ENCODE measurements at regions not wholly inside any gene's neighbourhood (a gene's known extent, or its start where the extent isn't known, plus 50 kb on each side); places are given as distances from the start of the nearest gene placed in this dataset.

DNA sequence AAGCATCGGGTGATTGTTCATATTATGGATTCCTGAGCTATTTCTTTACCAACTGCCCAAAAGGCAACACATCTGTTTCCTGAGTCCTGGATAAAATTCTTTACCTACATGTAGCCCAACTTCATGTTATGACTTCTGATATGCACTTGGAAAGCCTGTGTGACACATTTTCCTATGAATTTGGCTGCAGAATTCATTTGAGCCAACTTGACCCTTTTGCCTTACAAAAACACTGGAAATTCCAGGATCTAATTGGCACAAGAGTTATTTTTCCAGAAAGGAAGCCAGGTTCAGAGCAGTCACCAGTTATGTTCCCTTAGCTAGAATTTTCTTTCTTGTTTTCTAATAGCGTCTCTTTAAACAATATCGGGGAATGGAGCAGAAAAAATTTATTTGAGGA lies 202.5 kb upstream of the LRIG3 start:
- no peaks in the 10 kb centered on the region for H3K79me2 ChIP-seq (ENCODE audit: insufficient read depth, low read length)
- no peak overlapping the region for H3K4me2 ChIP-seq (ENCODE audit: low read depth, low read length, poor library complexity, severe bottlenecking)
- no peak overlapping the region for H3K4me3 ChIP-seq (ENCODE audit: low read length, poor library complexity, severe bottlenecking)
- TF ChIP-seq EZH2phosphoT487 (IDR thresholded peaks at IDR 0.05; ENCODE audit: borderline replicate concordance) = no peak
- TF ChIP-seq, protein P1, sequence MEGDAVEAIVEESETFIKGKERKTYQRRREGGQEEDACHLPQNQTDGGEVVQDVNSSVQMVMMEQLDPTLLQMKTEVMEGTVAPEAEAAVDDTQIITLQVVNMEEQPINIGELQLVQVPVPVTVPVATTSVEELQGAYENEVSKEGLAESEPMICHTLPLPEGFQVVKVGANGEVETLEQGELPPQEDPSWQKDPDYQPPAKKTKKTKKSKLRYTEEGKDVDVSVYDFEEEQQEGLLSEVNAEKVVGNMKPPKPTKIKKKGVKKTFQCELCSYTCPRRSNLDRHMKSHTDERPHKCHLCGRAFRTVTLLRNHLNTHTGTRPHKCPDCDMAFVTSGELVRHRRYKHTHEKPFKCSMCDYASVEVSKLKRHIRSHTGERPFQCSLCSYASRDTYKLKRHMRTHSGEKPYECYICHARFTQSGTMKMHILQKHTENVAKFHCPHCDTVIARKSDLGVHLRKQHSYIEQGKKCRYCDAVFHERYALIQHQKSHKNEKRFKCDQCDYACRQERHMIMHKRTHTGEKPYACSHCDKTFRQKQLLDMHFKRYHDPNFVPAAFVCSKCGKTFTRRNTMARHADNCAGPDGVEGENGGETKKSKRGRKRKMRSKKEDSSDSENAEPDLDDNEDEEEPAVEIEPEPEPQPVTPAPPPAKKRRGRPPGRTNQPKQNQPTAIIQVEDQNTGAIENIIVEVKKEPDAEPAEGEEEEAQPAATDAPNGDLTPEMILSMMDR (conservative IDR thresholded peaks at IDR 0.05; ENCODE audit: low read length) = no peak
- no peaks in the 10 kb centered on the region for H3K9me3 ChIP-seq (ENCODE audit: insufficient read depth, low read depth, low read length)
- H4K20me1 ChIP-seq (ENCODE audit: insufficient read depth, low read length, poor library complexity, severe bottlenecking) = no peaks in the 10 kb centered on the region
- H3K9me2 ChIP-seq (replicated peaks; ENCODE audit: low read depth, low read length) = no peaks in the 10 kb centered on the region
- no peaks in the 10 kb centered on the region for H3K4me1 ChIP-seq (ENCODE audit: insufficient read depth, low read length, poor library complexity, severe bottlenecking)
- H3K36me3 ChIP-seq (ENCODE audit: insufficient read depth, low read length) = no peaks in the 10 kb centered on the region
- no peaks in the 10 kb centered on the region for H3K27me3 ChIP-seq (ENCODE audit: insufficient read depth, low read length, poor library complexity, severe bottlenecking)
- H3K9ac ChIP-seq (ENCODE audit: low read depth, low read length, poor library complexity, severe bottlenecking) = no peak overlapping the region
- H2AFZ ChIP-seq (ENCODE audit: low read length) = no peak overlapping the region
- H3F3A ChIP-seq (ENCODE audit: low read depth) = no peaks in the 10 kb centered on the region

DNA sequence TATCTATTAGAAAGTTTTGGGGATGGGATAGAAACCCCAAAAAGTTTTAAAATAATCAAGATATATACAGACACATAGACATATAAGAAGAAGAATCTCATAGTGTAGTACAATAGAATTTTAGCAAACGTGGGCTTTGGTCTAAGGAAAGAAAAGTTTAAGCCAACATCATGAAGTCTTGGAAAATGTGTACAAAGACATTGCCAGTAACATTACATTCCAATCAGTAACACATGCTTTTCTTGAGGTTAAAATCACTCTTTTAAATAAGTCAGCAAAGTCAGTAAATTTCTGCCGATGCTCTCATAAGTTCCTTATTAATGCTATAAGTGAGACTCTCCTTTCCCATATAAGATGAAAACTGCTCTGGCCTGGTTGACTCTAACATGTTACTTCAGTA lies 201.1 kb upstream of the LRIG3 start:
- Histone ChIP-seq H3K9me3 (ENCODE audit: insufficient read depth, low read depth, low read length) (no peaks in the 10 kb centered on the region), H2AFZ (ENCODE audit: low read length) (no peak overlapping the region), H3K79me2 (ENCODE audit: insufficient read depth, low read length) (no peaks in the 10 kb centered on the region), H3K27me3 (ENCODE audit: insufficient read depth, low read length, poor library complexity, severe bottlenecking) (no peaks in the 10 kb centered on the region), H3K4me3 (ENCODE audit: low read length, poor library complexity, severe bottlenecking) (no peak overlapping the region), H3K9ac (ENCODE audit: low read depth, low read length, poor library complexity, severe bottlenecking) (no peak overlapping the region), H3K36me3 (ENCODE audit: insufficient read depth, low read length) (no peaks in the 10 kb centered on the region), H3K4me2 (ENCODE audit: low read depth, low read length, poor library complexity, severe bottlenecking) (no peak overlapping the region), H3F3A (ENCODE audit: low read depth) (no peaks in the 10 kb centered on the region), H3K4me1 (ENCODE audit: insufficient read depth, low read length, poor library complexity, severe bottlenecking) (no peaks in the 10 kb centered on the region), H3K9me2 (replicated peaks; ENCODE audit: low read depth, low read length) (no peaks in the 10 kb centered on the region), H4K20me1 (ENCODE audit: insufficient read depth, low read length, poor library complexity, severe bottlenecking) (no peaks in the 10 kb centered on the region)
- TF ChIP-seq EZH2phosphoT487 (IDR thresholded peaks at IDR 0.05; ENCODE audit: borderline replicate concordance) = no peak
- TF ChIP-seq, protein P1 (conservative IDR thresholded peaks at IDR 0.05; ENCODE audit: low read length) = no peak

DNA sequence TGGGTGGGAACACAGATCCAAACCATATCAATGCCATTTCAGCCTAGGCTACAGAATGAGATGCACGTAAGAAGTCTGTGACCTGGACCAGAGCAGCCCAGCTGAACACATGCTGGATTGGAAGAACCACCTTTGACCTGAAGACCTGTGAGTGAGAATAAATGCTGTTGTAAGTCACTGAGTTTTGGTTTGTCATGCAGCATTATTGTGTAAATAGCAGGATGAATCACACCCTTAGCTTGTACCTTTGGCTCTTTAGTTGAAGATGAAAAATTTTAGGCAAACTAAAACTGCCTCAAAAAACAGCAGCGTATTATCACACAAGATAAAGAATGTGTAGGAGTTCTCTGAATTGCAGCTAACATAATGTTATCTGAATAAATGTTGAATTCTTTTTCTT lies 199.4 kb upstream of the LRIG3 start:
- Histone ChIP-seq H3F3A (ENCODE audit: low read depth) (no peaks in the 10 kb centered on the region), H3K27me3 (ENCODE audit: insufficient read depth, low read length, poor library complexity, severe bottlenecking) (no peaks in the 10 kb centered on the region), H3K9me2 (replicated peaks; ENCODE audit: low read depth, low read length) (no peaks in the 10 kb centered on the region), H3K4me2 (ENCODE audit: low read depth, low read length, poor library complexity, severe bottlenecking) (no peak overlapping the region), H3K9me3 (ENCODE audit: insufficient read depth, low read depth, low read length) (no peaks in the 10 kb centered on the region), H3K36me3 (ENCODE audit: insufficient read depth, low read length) (no peaks in the 10 kb centered on the region), H3K9ac (ENCODE audit: low read depth, low read length, poor library complexity, severe bottlenecking) (no peak overlapping the region), H3K4me3 (ENCODE audit: low read length, poor library complexity, severe bottlenecking) (no peak overlapping the region), H3K79me2 (ENCODE audit: insufficient read depth, low read length) (no peaks in the 10 kb centered on the region), H3K4me1 (ENCODE audit: insufficient read depth, low read length, poor library complexity, severe bottlenecking) (no peaks in the 10 kb centered on the region), H4K20me1 (ENCODE audit: insufficient read depth, low read length, poor library complexity, severe bottlenecking) (no peaks in the 10 kb centered on the region), H2AFZ (ENCODE audit: low read length) (no peak overlapping the region)
- TF ChIP-seq, protein P1 (conservative IDR thresholded peaks at IDR 0.05; ENCODE audit: low read length) = no peak
- TF ChIP-seq EZH2phosphoT487 (IDR thresholded peaks at IDR 0.05; ENCODE audit: borderline replicate concordance) = no peak
